ENCODE measurements at regions not wholly inside any gene's neighbourhood (a gene's known extent, or its start where the extent isn't known, plus 50 kb on each side); places are given as distances from the start of the nearest gene placed in this dataset.

GRCh38 chr2:134070281-134070741 lies 183.6 kb upstream of the MGAT5 start:
- DNase-seq (ENCODE audit: low spot score) = no peak

- no peak for DNase-seq (ENCODE audit: low spot score)
Observed at GRCh38 chr2:134072341-134072740, 181.5 kb upstream of the MGAT5 start.

GRCh38 chr2:134073023-134073422 lies 180.8 kb upstream of the MGAT5 start:
- no peak for DNase-seq (ENCODE audit: low spot score)

- DNase-seq (ENCODE audit: low spot score) = no peak
Observed at GRCh38 chr2:134074619-134075018, 179.3 kb upstream of the MGAT5 start.

GRCh38 chr2:134075204-134075603 lies 178.7 kb upstream of the MGAT5 start:
- DNase-seq (ENCODE audit: low spot score) = no peak

GRCh38 chr2:134078354-134078753 lies 175.5 kb upstream of the MGAT5 start:
- DNase-seq (ENCODE audit: low spot score) = no peak

- DNase-seq (ENCODE audit: low spot score) = no peak
Observed at GRCh38 chr2:134079373-134079772, 174.5 kb upstream of the MGAT5 start.

- no peak for DNase-seq (ENCODE audit: low spot score)
Observed at GRCh38 chr2:134080386-134081089, 173.3 kb upstream of the MGAT5 start.

- DNase-seq (ENCODE audit: low spot score) = no peak
Observed at GRCh38 chr2:134081238-134081938, 172.5 kb upstream of the MGAT5 start.

GRCh38 chr2:134083548-134083947 lies 170.3 kb upstream of the MGAT5 start:
- DNase-seq (ENCODE audit: low spot score) = no peak

- no peak for DNase-seq (ENCODE audit: low spot score)
Observed at GRCh38 chr2:134086594-134087219, 167.2 kb upstream of the MGAT5 start.

GRCh38 chr2:134087371-134087921 lies 166.4 kb upstream of the MGAT5 start:
- no peak for DNase-seq (ENCODE audit: low spot score)

- no peak for DNase-seq (ENCODE audit: low spot score)
Observed at GRCh38 chr2:134089454-134089853, 164.4 kb upstream of the MGAT5 start.

GRCh38 chr2:134097740-134098139 lies 156.1 kb upstream of the MGAT5 start:
- no peak for DNase-seq (ENCODE audit: low spot score)

- DNase-seq (ENCODE audit: low spot score) = no peak
Observed at GRCh38 chr2:134098321-134098720, 155.6 kb upstream of the MGAT5 start.

GRCh38 chr2:134099273-134099672 lies 154.6 kb upstream of the MGAT5 start:
- DNase-seq (ENCODE audit: low spot score) = no peak

- DNase-seq (ENCODE audit: low spot score) = no peak
Observed at GRCh38 chr2:134103196-134103595, 150.7 kb upstream of the MGAT5 start.

GRCh38 chr2:134104754-134105153 lies 149.1 kb upstream of the MGAT5 start:
- DNase-seq (ENCODE audit: low spot score) = no peak

GRCh38 chr2:134107402-134107801 lies 146.5 kb upstream of the MGAT5 start:
- DNase-seq (ENCODE audit: low spot score) = no peak

GRCh38 chr2:134108113-134108512 lies 145.8 kb upstream of the MGAT5 start:
- no peak for DNase-seq (ENCODE audit: low spot score)

- DNase-seq (ENCODE audit: low spot score) = no peak
Observed at GRCh38 chr2:134109246-134109645, 144.6 kb upstream of the MGAT5 start.

- DNase-seq (ENCODE audit: low spot score) = no peak
Observed at GRCh38 chr2:134109725-134110124, 144.1 kb upstream of the MGAT5 start.

Measured in mesenteric fat pad (tissue), 1 donor.